NCI-H526 treated with DMSO at 0.1 percent for 48 hours (cell line): ENCODE measurements at regions not wholly inside any gene's neighbourhood (a gene's known extent, or its start where the extent isn't known, plus 50 kb on each side); places are given as distances from the start of the nearest gene placed in this dataset.
"Not testable (repeated sequence)": the region's sequence is repeated elsewhere in the genome, so short reads cannot be mapped to it uniquely, and the experiment has no call there.

Experiments used
- DNase-seq: peaks from one replicate; lab custom pipeline; 2025; lab: John Stamatoyannopoulos, UW

GRCh38 chr2:76172154-76172595 is 461.5 kb upstream of the GCFC2 start:
- DNase-seq = not testable (repeated sequence)

GRCh38 chr2:76170856-76171255 is 460.1 kb upstream of the GCFC2 start:
- DNase-seq = no peak

- DNase-seq = no peak
Observed at GRCh38 chr2:76170009-76170384, 459.3 kb upstream of the GCFC2 start.

- no peak for DNase-seq
Observed at GRCh38 chr2:76169276-76170008, 458.7 kb upstream of the GCFC2 start.

- DNase-seq = no peak
Observed at GRCh38 chr2:76163860-76164259, 453.1 kb upstream of the GCFC2 start.

GRCh38 chr2:76160670-76161069 is 450.0 kb upstream of the GCFC2 start:
- no peak for DNase-seq

GRCh38 chr2:76159042-76159648 is 448.4 kb upstream of the GCFC2 start:
- no peak for DNase-seq

GRCh38 chr2:76157531-76157930 is 446.8 kb upstream of the GCFC2 start:
- DNase-seq = no peak

- DNase-seq = no peak
Observed at GRCh38 chr2:76154981-76155380, 444.3 kb upstream of the GCFC2 start.

GRCh38 chr2:76149846-76150245 is 439.1 kb upstream of the GCFC2 start:
- no peak for DNase-seq

- not testable (repeated sequence) for DNase-seq
Observed at GRCh38 chr2:76139303-76139702, 428.6 kb upstream of the GCFC2 start.

- DNase-seq = no peak
Observed at GRCh38 chr2:76128622-76129021, 417.9 kb upstream of the GCFC2 start.

GRCh38 chr2:76120176-76120575 is 409.5 kb upstream of the GCFC2 start:
- no peak for DNase-seq

- no peak for DNase-seq
Observed at GRCh38 chr2:76089683-76090082, 379.0 kb upstream of the GCFC2 start.

GRCh38 chr2:76083248-76083647 is 372.5 kb upstream of the GCFC2 start:
- DNase-seq = no peak

- no peak for DNase-seq
Observed at GRCh38 chr2:76082509-76082908, 371.8 kb upstream of the GCFC2 start.

GRCh38 chr2:76080154-76080553 is 369.4 kb upstream of the GCFC2 start:
- no peak for DNase-seq

GRCh38 chr2:76075126-76075525 is 364.4 kb upstream of the GCFC2 start:
- DNase-seq = no peak

GRCh38 chr2:76073992-76074604 is 363.4 kb upstream of the GCFC2 start:
- DNase-seq = no peak

- no peak for DNase-seq
Observed at GRCh38 chr2:76050196-76050595, 339.5 kb upstream of the GCFC2 start.

GRCh38 chr2:76044701-76045100 is 334.0 kb upstream of the GCFC2 start:
- no peak for DNase-seq

- no peak for DNase-seq
Observed at GRCh38 chr2:76039505-76039904, 328.8 kb upstream of the GCFC2 start.

- no peak for DNase-seq
Observed at GRCh38 chr2:76027761-76028160, 317.0 kb upstream of the GCFC2 start.
